Mesothelial cell of epicardium (in vitro differentiated cells): ENCODE measurements at regions not wholly inside any gene's neighbourhood (a gene's known extent, or its start where the extent isn't known, plus 50 kb on each side); places are given as distances from the start of the nearest gene placed in this dataset.

ENCODE experiments used
- DNase-seq, 2 experiments: peaks; one replicate each; pipeline ENCODE4 v3.0.0; 2021; ENCODE audit warnings: low spot score in 2 of 2; ENCODE audit not compliant: unreplicated experiment in 2 of 2
- H3K27ac Mint-ChIP-seq: 2 replicates; pipeline ENCODE4 v1.8.0; 2021; ENCODE audit warnings: mixed read lengths
- H3K27me3 Mint-ChIP-seq: 2 replicates; pipeline ENCODE4 v1.8.0; 2021; ENCODE audit warnings: low read depth, mixed read lengths
- H3K36me3 Mint-ChIP-seq: 2 replicates; pipeline ENCODE4 v1.8.0; 2021; ENCODE audit warnings: mixed read lengths
- H3K4me1 Mint-ChIP-seq: 2 replicates; pipeline ENCODE4 v1.8.0; 2021; ENCODE audit warnings: mixed read lengths
- H3K4me3 Mint-ChIP-seq: 2 replicates; pipeline ENCODE4 v1.8.0; 2021; ENCODE audit warnings: mild to moderate bottlenecking, moderate library complexity, mixed read lengths
- H3K9me3 Mint-ChIP-seq: 2 replicates; pipeline ENCODE4 v1.8.0; 2021; ENCODE audit warnings: mixed read lengths
- CTCF ChIP-seq: fragments of 200-600 bp; sonication (generic); IDR thresholded peaks from one replicate; pipeline ENCODE4 v1.5.0; 2021; ENCODE audit warnings: antibody characterized with exemption; ENCODE audit not compliant: unreplicated experiment

GRCh38 chr6:100181309-100181708, 187.3 kb upstream of the MCHR2 start:
- Mint-ChIP-seq H3K27ac (no peak overlapping the region), H3K27me3 (no peaks in the 10 kb centered on the region), H3K4me3 (no peak overlapping the region), H3K4me1 (peaks cover 18% of the 10 kb centered on the region), H3K9me3 (no peaks in the 10 kb centered on the region), H3K36me3 (no peaks in the 10 kb centered on the region)
- no peak for DNase-seq
- no peak for TF ChIP-seq CTCF

- no peak for DNase-seq
- Mint-ChIP-seq H3K4me3 (no peak overlapping the region), H3K27ac (no peak overlapping the region), H3K27me3 (no peaks in the 10 kb centered on the region), H3K36me3 (no peaks in the 10 kb centered on the region), H3K4me1 (peaks cover 29% of the 10 kb centered on the region), H3K9me3 (no peaks in the 10 kb centered on the region)
- no peak for TF ChIP-seq CTCF
Measured at GRCh38 chr6:100179576-100179975, 185.6 kb upstream of the MCHR2 start.

GRCh38 chr6:100177956-100178355, 183.9 kb upstream of the MCHR2 start:
- H3K27ac Mint-ChIP-seq: no peak overlapping the region
- H3K9me3 Mint-ChIP-seq: no peaks in the 10 kb centered on the region
- H3K27me3 Mint-ChIP-seq: peaks cover 3% of the 10 kb centered on the region
- H3K4me3 Mint-ChIP-seq: no peak overlapping the region
- no peak for TF ChIP-seq CTCF
- peaks cover 32% of the 10 kb centered on the region for H3K4me1 Mint-ChIP-seq
- DNase-seq: no peak
- no peaks in the 10 kb centered on the region for H3K36me3 Mint-ChIP-seq

- H3K9me3 Mint-ChIP-seq: no peaks in the 10 kb centered on the region
- H3K4me3 Mint-ChIP-seq: no peak overlapping the region
- peak overlapping the region; percentile 90 for H3K27ac Mint-ChIP-seq
- peaks cover 35% of the 10 kb centered on the region for H3K4me1 Mint-ChIP-seq
- H3K36me3 Mint-ChIP-seq: no peaks in the 10 kb centered on the region
- no peak for TF ChIP-seq CTCF
- H3K27me3 Mint-ChIP-seq: peaks cover 3% of the 10 kb centered on the region
- DNase-seq: no peak
Measured at GRCh38 chr6:100176951-100177710, 183.1 kb upstream of the MCHR2 start.

GRCh38 chr6:100176311-100176950, 182.4 kb upstream of the MCHR2 start:
- H3K4me3 Mint-ChIP-seq: peak overlapping the region; percentile 10
- peak overlapping the region; percentile 90 for H3K27ac Mint-ChIP-seq
- H3K4me1 Mint-ChIP-seq: peaks cover 37% of the 10 kb centered on the region
- H3K9me3 Mint-ChIP-seq: no peaks in the 10 kb centered on the region
- no peaks in the 10 kb centered on the region for H3K36me3 Mint-ChIP-seq
- no peak for TF ChIP-seq CTCF
- DNase-seq: no peak
- H3K27me3 Mint-ChIP-seq: peaks cover 3% of the 10 kb centered on the region
